Progenitor cell of endocrine pancreas (in vitro differentiated cells): ENCODE measurements at regions not wholly inside any gene's neighbourhood (a gene's known extent, or its start where the extent isn't known, plus 50 kb on each side); places are given as distances from the start of the nearest gene placed in this dataset.

ENCODE experiments used
- DNase-seq: peaks from one replicate; pipeline ENCODE4 v3.0.0; 2021; ENCODE audit warnings: low spot score; ENCODE audit not compliant: unreplicated experiment
- H3K27ac Mint-ChIP-seq: 2 replicates; pipeline ENCODE4 v1.8.0; 2021; ENCODE audit warnings: mild to moderate bottlenecking, moderate library complexity, mixed read lengths
- H3K27me3 Mint-ChIP-seq: 2 replicates; pipeline ENCODE4 v1.8.0; 2021; ENCODE audit warnings: mixed read lengths
- H3K36me3 Mint-ChIP-seq: 2 replicates; pipeline ENCODE4 v1.8.0; 2022; ENCODE audit warnings: mixed read lengths; ENCODE audit not compliant: insufficient read depth
- H3K4me1 Mint-ChIP-seq: 2 replicates; pipeline ENCODE4 v1.8.0; 2021; ENCODE audit warnings: low read depth, mixed read lengths
- H3K4me3 Mint-ChIP-seq: 2 replicates; pipeline ENCODE4 v1.8.0; 2021; ENCODE audit warnings: low read depth, mild to moderate bottlenecking, moderate library complexity, mixed read lengths
- H3K9me3 Mint-ChIP-seq: 2 replicates; pipeline ENCODE4 v1.8.0; 2021; ENCODE audit warnings: low read depth, mixed read lengths
- TF ChIP-seq, protein P1 (sequence below): fragments of 200-600 bp; sonication (generic); IDR thresholded peaks from one replicate; pipeline ENCODE4 v1.5.0; 2021; ENCODE audit warnings: antibody characterized with exemption, mild to moderate bottlenecking; ENCODE audit not compliant: unreplicated experiment

DNA sequence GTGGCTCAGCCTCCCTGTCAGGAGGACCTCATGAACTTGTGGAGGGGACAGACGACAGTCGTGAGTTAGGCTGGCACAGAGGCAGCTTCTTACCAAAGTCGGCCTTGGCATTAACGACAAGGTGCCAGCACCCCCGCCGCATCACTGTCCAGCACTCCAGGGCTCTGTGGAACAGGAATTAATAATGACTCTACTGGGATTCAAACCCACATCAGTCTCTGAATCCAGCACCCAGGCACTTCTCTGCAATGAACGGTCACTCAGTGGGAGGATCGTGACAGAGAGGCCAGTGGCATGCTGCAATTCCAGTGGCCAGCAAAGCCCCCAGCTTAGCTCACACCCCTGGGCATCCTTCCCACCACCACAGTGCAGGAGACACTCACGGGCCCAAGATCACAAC, 263.3 kb upstream of the ADAMTS16 start:
- H3K27me3 Mint-ChIP-seq, result peaks cover 27% of the 10 kb centered on the region
- TF ChIP-seq, protein P1, sequence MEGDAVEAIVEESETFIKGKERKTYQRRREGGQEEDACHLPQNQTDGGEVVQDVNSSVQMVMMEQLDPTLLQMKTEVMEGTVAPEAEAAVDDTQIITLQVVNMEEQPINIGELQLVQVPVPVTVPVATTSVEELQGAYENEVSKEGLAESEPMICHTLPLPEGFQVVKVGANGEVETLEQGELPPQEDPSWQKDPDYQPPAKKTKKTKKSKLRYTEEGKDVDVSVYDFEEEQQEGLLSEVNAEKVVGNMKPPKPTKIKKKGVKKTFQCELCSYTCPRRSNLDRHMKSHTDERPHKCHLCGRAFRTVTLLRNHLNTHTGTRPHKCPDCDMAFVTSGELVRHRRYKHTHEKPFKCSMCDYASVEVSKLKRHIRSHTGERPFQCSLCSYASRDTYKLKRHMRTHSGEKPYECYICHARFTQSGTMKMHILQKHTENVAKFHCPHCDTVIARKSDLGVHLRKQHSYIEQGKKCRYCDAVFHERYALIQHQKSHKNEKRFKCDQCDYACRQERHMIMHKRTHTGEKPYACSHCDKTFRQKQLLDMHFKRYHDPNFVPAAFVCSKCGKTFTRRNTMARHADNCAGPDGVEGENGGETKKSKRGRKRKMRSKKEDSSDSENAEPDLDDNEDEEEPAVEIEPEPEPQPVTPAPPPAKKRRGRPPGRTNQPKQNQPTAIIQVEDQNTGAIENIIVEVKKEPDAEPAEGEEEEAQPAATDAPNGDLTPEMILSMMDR, result no peak
- DNase-seq, result no peak
- no peaks in the 10 kb centered on the region for H3K9me3 Mint-ChIP-seq
- H3K27ac Mint-ChIP-seq, result no peak overlapping the region
- H3K4me3 Mint-ChIP-seq, result no peak overlapping the region
- H3K36me3 Mint-ChIP-seq, result no peaks in the 10 kb centered on the region
- H3K4me1 Mint-ChIP-seq, result no peaks in the 10 kb centered on the region

DNA sequence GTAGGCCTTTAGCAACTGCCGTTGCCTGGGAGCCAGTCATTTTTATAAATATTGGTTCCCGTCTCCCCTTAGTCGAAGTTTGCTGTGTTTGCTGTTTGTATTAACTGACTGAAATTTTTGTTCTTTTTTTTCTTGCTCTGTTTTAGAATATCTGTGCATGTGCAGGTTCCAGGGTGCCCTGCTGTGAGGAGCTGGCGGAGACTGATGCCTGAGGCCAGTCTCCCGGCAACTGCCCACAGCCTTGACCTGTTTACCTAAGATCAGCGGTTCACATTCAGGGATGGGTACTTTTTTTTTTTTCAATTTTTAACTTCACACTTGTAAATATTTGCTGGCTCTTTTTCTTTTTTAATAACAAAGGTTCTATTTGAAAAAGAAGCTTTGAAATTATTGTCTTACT, 262.6 kb upstream of the ADAMTS16 start:
- TF ChIP-seq, protein P1, result no peak

DNA sequence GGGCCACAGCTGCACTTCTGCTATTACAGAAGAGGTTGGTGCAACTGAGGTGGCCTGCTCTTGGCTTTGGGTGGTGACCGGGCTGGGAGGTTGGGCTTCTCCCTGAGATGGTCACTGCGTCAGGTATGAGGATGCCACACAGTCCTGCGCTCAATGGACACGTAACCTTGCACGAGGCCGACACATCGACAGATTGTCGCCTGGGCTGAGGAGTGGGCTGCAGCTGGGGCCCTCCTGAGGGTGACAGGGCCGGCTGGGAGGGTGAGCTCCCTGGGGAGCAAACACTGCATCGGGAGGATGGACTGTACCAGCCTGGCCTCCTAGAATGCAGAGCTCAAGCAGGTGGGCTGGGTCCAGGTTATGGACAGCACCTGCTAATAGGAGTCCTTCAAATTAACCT, 261.1 kb upstream of the ADAMTS16 start:
- peaks cover 17% of the 10 kb centered on the region for H3K27me3 Mint-ChIP-seq
- TF ChIP-seq, protein P1, result no peak
- DNase-seq, result no peak
- H3K9me3 Mint-ChIP-seq, result no peaks in the 10 kb centered on the region
- H3K4me3 Mint-ChIP-seq, result no peak overlapping the region
- H3K36me3 Mint-ChIP-seq, result no peaks in the 10 kb centered on the region
- no peak overlapping the region for H3K27ac Mint-ChIP-seq
- H3K4me1 Mint-ChIP-seq, result no peaks in the 10 kb centered on the region

More for the DNA sequence above, 262.6 kb upstream of the ADAMTS16 start:
- DNase-seq, result no peak
- no peak overlapping the region for H3K4me3 Mint-ChIP-seq
- H3K4me1 Mint-ChIP-seq, result no peaks in the 10 kb centered on the region
- no peaks in the 10 kb centered on the region for H3K36me3 Mint-ChIP-seq
- no peaks in the 10 kb centered on the region for H3K9me3 Mint-ChIP-seq
- H3K27ac Mint-ChIP-seq, result no peak overlapping the region
- peaks cover 27% of the 10 kb centered on the region for H3K27me3 Mint-ChIP-seq

DNA sequence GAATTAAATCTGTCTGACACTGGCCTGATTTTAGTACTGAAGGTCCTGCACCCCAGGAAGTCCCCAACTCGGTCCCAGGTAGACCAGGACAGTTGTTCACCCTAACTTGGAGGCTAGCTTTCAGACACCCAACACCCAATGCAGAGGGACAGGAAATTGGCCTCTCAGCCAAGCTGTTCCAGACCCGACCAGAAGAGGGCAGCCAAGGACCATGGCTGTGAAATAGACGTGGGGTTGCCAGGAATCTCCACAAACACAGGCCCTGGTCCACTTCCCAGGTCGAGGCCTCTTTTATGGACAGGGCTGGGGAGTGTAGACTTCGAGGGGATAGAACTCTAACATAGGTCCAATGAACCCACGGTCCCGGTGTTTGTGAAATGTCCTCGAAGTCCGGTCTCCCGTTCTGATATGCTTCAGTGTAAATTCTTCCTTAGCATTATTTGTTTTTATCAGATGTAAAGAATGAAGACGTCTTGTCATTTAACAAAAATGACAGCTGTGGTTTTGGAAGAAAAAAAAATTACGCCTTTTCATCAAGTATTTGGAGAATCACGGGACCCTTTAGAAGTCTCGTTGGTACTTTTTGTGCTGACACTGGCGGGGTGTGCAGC, 260.3 kb upstream of the ADAMTS16 start:
- Mint-ChIP-seq H3K27ac (no peak overlapping the region), H3K36me3 (no peaks in the 10 kb centered on the region), H3K4me3 (no peak overlapping the region), H3K27me3 (peaks cover 14% of the 10 kb centered on the region), H3K9me3 (no peaks in the 10 kb centered on the region), H3K4me1 (no peaks in the 10 kb centered on the region)
- TF ChIP-seq, protein P1, result peak; percentile 95
- DNase-seq, result peak; percentile 81

DNA sequence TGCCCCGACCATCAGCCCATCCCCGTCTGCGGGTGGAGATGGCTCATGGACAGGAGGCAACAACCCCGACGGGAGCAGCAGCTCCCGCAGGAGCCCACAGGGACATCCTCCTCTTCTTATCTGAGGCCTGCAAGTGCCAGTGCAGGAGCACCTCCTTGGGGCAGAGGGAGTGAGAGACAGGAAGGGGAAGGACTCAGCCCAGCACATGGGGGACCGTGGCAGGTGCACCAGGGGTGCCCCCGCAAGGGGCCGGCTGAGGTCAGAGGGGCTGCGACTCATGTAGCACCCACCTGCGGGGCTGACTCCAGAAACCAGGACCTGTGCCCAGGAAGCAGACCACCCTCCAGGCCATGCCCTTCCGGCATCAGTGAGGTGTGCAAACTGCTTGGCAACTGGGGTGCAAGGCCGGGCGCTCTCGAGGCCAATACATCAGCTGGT, 259.8 kb upstream of the ADAMTS16 start:
- DNase-seq, result no peak

More for the DNA sequence above, 259.8 kb upstream of the ADAMTS16 start:
- no peak overlapping the region for H3K27ac Mint-ChIP-seq
- no peaks in the 10 kb centered on the region for H3K36me3 Mint-ChIP-seq
- H3K4me1 Mint-ChIP-seq, result no peaks in the 10 kb centered on the region
- no peak overlapping the region for H3K4me3 Mint-ChIP-seq
- peaks cover 14% of the 10 kb centered on the region for H3K27me3 Mint-ChIP-seq
- H3K9me3 Mint-ChIP-seq, result no peaks in the 10 kb centered on the region
- TF ChIP-seq, protein P1, result no peak
